Esophagus squamous epithelium (tissue), 4 donors: ENCODE measurements at regions not wholly inside any gene's neighbourhood (a gene's known extent, or its start where the extent isn't known, plus 50 kb on each side); places are given as distances from the start of the nearest gene placed in this dataset.

Experiments
- POLR2A ChIP-seq, 4 donors: fragments of 450-650 bp; IDR thresholded peaks; one replicate each; pipeline ENCODE4 v1.6.1; 2017; ENCODE audit warnings: antibody characterized with exemption in 4 of 4, mild to moderate bottlenecking in 4 of 4, moderate library complexity in 3 of 4
- TF ChIP-seq, protein P1 (sequence below), 6 experiments: fragments of 450-650 bp in 4 of 6; fragments of 200-600 bp in 2 of 6; sonication (generic) in 2 of 6; IDR thresholded peaks; one replicate each; pipeline ENCODE4 v1.5.1; 2016 to 2019; ENCODE audit warnings: antibody characterized with exemption in 6 of 6, mild to moderate bottlenecking in 4 of 6, moderate library complexity in 4 of 6

DNA sequence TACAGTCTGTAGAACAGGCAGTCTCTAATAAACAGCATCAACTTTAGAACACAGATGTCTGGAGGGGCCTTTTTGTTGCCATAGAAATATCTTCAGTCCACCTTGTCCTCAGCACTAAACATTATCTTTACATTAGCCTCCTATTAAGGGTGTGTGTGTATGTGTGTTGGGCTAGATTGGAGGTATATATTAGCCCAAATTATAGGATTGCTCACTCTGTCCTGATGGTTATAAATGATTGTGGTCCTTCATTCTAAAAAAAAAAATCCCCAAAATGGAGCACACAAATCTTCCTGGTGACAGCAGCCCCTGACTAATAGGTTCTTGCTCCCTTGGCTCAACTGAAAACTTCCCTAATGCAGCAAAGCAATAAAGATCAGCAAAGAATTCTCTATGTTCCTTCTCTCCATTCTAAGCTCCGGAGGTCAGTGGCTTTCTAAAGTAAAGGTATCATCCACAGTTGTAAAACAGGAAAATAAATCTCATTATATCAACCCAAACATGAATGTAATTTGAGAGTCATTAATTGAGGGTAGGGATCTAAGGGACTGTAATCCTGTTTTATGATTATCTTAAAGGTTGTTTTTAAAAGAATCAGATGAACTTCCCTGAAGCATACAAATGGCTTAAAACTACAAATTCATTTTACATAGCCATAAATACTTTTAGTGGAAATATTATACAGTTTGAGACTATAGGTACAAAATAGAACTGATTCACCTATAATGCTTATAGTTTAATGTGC, 232.7 kb downstream of the KLF12 start:
- TF ChIP-seq, protein P1, sequence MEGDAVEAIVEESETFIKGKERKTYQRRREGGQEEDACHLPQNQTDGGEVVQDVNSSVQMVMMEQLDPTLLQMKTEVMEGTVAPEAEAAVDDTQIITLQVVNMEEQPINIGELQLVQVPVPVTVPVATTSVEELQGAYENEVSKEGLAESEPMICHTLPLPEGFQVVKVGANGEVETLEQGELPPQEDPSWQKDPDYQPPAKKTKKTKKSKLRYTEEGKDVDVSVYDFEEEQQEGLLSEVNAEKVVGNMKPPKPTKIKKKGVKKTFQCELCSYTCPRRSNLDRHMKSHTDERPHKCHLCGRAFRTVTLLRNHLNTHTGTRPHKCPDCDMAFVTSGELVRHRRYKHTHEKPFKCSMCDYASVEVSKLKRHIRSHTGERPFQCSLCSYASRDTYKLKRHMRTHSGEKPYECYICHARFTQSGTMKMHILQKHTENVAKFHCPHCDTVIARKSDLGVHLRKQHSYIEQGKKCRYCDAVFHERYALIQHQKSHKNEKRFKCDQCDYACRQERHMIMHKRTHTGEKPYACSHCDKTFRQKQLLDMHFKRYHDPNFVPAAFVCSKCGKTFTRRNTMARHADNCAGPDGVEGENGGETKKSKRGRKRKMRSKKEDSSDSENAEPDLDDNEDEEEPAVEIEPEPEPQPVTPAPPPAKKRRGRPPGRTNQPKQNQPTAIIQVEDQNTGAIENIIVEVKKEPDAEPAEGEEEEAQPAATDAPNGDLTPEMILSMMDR (IDR thresholded peaks at IDR 0.05): no peak
- TF ChIP-seq POLR2A (IDR thresholded peaks at IDR 0.05): no peak
